Activated CD4-positive, alpha-beta T cell treated with anti-CD3 and anti-CD28 coated beads, Interleukin-2, amount 50 U/mL, for 16 hours (primary cell): ENCODE measurements at regions not wholly inside any gene's neighbourhood (a gene's known extent, or its start where the extent isn't known, plus 50 kb on each side); places are given as distances from the start of the nearest gene placed in this dataset.
"Not testable (repeated sequence)": the region's sequence is repeated elsewhere in the genome, so short reads cannot be mapped to it uniquely, and the experiment has no call there.

Experiments used
- DNase-seq: peaks from one replicate; pipeline ENCODE4 v3.0.0-alpha.2; 2020

GRCh38 chr5:12626556-12626955, 722.3 kb upstream of the CTNND2 start:
- no peak for DNase-seq

DNA sequence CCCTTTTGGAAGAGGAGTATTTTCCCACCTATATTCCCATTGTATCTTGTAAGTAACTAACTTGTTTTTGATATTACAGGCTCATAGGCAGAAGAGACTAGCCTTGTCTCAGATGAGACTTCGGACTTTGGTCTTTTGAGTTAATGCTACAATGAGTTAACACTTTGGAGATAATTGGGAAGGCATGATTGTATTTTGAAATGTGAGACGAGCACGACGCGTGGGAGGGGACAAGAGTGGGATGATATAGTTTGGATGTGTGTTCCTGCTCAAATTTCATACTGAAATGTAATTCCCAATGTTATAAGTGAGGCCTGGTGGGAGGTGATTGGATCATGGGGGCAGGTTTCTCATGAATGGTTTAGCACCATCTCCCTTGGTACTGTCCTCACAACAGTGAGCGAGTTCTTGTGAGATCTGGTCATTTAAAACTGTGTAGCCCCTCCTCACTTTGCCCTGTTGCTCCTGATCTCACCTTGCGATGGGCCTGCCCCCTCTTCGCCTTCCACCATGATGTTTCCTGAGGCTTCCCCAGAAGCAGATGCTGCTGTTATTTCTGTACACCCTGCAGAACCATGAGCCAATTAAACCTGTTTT, 721.5 kb upstream of the CTNND2 start:
- no peak for DNase-seq

- DNase-seq: no peak
These were observed 720.7 kb upstream of the CTNND2 start for GRCh38 chr5:12624776-12625560.

DNA sequence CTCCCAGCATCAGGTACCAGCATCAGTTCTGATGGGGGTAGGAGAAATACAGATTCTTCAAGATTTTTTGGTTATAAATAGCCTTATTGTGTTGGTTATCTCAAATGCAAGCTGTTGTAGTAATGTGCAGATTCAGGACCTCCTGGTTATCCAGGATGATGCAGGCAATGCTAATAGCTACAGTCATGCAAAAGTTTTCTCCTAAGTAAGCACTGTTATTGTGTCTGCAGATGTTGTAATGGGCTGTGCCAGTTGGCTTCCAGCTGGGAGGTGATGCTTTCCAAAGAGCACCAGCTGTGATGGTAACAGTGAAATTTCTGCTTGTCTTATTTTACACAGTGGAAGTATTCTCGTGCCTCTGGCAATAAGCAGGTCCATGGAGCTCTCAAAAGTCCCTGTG, 719.2 kb upstream of the CTNND2 start:
- DNase-seq: no peak

- no peak for DNase-seq
These were observed 711.8 kb upstream of the CTNND2 start for GRCh38 chr5:12616093-12616492.

- DNase-seq: no peak
These were observed 711.0 kb upstream of the CTNND2 start for GRCh38 chr5:12615141-12615820.

- DNase-seq: no peak
These were observed 710.4 kb upstream of the CTNND2 start for GRCh38 chr5:12614608-12615007.

- no peak for DNase-seq
These were observed 706.9 kb upstream of the CTNND2 start for GRCh38 chr5:12611132-12611531.

- not testable (repeated sequence) for DNase-seq
These were observed 703.6 kb upstream of the CTNND2 start for GRCh38 chr5:12607817-12608216.

GRCh38 chr5:12592228-12592627, 688.0 kb upstream of the CTNND2 start:
- no peak for DNase-seq

- DNase-seq: no peak
These were observed 682.2 kb upstream of the CTNND2 start for GRCh38 chr5:12586406-12586805.

GRCh38 chr5:12578803-12579202, 674.6 kb upstream of the CTNND2 start:
- not testable (repeated sequence) for DNase-seq

- not testable (repeated sequence) for DNase-seq
These were observed 672.7 kb upstream of the CTNND2 start for GRCh38 chr5:12576953-12577352.

DNA sequence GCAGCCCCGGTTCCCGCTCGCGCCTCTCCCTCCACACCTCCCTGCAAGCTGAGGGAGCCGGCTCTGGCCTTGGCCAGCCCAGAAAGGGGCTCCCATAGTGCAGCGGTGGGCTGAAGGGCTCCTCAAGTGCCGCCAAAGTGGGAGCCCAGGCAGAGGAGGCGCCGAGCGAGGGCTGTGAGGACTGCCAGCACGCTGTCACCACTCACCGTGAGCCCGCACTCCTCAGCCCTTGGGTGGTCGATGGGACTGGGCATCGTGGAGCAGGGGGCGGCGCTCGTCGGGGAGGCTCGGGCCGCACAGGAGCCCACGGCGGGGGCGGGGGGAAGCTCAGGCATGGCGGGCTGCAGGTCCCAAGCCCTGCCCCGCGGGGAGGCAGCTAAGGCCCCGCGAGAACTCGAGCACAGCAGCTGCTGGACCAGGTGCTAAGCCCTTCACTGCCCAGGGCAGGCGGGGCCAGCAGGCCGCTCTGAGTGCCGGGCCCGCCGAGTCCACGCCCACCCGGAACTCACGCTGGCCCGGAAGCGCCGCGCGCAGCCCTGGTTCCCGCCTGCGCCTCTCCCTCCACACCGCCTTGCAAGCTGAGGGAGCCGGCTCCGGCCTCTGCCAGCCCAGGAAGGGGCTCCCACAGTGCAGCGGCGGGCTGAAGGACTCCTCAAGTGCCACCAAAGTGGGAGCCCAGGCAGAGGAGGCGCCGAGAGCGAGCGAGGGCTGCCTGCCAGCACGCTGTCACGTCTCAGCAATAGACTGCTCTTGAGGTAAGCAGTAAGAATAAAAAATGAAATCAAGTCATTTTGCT, 670.2 kb upstream of the CTNND2 start:
- DNase-seq: not testable (repeated sequence)

- DNase-seq: not testable (repeated sequence)
These were observed 669.7 kb upstream of the CTNND2 start for GRCh38 chr5:12573916-12574297.

- no peak for DNase-seq
These were observed 666.4 kb upstream of the CTNND2 start for GRCh38 chr5:12570688-12571087.

- no peak for DNase-seq
These were observed 662.2 kb upstream of the CTNND2 start for GRCh38 chr5:12566441-12566840.

GRCh38 chr5:12557012-12557411, 652.8 kb upstream of the CTNND2 start:
- DNase-seq: no peak

DNA sequence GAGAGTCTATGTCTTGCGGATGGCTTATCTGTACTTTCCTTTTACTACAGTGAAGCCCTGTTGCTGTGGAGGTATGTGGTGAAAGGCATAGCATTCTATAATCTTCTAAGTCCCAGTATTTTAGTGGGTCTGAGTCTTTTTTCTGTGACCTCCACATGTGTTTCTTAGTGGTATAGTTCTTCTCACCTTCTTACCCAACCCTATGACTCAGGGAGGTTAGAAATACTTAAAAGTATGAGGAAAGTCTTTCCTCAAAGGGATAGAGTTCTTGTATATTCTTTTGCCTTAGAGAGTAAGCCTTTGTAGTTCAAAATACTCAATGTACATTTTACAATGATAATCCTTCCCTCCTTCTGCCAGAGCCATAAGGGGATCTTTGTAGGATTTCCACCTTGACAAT, 621.9 kb upstream of the CTNND2 start:
- no peak for DNase-seq

DNA sequence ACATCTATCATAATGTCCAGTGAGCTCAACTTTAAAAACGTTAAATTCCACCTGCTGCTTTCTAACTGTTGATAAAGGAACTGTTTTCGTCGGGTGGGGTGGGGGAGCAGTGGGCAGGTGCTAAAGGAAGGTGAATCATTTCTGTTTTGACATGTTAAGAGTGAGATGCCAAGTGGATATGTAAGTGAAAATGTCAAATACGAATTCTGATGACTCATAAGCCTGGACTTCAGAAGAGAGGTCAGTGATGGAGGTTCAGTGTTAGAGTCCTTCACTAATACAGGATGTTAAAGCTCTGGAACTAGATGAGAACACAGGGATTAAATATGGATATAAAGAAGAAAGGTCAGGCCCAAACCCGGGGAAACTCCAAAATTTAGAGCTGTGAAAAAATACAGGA, 617.9 kb upstream of the CTNND2 start:
- no peak for DNase-seq

GRCh38 chr5:12504983-12505382, 600.7 kb upstream of the CTNND2 start:
- DNase-seq: not testable (repeated sequence)

DNA sequence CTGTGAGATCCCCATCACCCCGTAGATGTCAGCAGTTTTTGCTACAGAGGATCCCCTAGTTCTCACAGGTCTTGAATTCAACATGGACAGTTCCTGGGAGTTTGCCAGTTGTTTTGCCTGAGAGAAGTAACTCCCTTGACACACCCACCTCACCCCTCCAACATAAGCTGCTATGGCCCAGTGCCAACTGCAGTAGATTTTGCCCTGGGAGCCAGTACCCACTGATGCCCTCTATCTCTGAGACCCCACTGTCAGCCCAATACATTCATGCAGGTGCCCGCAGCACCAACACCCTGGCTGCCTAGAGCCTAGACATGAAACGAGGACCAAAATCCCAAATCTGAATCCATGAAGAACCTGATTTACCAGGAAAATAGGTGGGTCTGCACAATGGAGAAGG, 583.9 kb upstream of the CTNND2 start:
- DNase-seq: no peak

DNA sequence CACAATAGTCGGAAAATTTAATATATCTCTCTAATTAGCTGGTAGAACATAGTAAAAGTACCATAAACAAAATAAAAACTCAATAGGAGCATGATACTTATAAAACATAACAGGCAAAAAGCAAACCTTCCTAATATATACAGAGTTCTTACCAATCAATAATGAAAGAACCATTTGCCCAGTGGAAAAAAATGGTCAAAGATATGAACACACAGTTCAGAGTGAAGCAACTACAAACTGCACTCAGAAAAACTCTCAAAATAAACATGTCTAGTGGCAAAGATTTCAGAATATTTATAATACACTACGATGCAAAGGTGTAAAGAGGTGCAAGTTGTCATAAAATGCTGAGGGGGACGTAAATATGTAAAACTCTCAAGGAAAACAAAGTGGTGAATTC, 576.2 kb upstream of the CTNND2 start:
- DNase-seq: no peak
